ENCODE measurements at regions not wholly inside any gene's neighbourhood (a gene's known extent, or its start where the extent isn't known, plus 50 kb on each side); places are given as distances from the start of the nearest gene placed in this dataset.

DNA sequence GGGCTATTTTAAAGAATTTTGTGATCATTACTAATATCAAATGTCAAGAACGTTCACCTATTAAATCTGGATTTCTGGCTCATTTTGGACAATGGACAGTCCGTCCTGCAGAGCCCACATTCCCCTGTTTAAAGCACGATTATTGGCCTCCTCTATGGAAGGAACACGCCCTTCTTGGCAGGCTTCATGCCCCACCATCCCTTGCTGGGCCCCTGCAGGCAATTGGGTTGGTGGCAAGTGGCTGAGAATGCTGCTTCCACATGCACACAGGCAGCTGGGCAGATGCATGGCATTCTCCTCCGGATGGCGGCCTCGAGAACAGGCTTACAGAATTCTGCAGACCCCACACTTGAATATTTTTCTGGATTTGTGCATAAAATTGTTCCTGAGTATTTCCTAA, 305.8 kb upstream of the MKI67 start:
- no peak overlapping the region for H3K27ac Mint-ChIP-seq
- no peaks in the 10 kb centered on the region for H3K4me1 Mint-ChIP-seq
- no peak for ATAC-seq (replicated peaks)
- H3K27me3 Mint-ChIP-seq: peaks cover 9% of the 10 kb centered on the region
- no peaks in the 10 kb centered on the region for H3K36me3 Mint-ChIP-seq (ENCODE audit: low read depth)
- H3K9me3 Mint-ChIP-seq: peaks cover 5% of the 10 kb centered on the region
- H3K4me3 Mint-ChIP-seq: no peak overlapping the region

GRCh38 chr10:128432423-128432822, 306.2 kb upstream of the MKI67 start:
- H3K4me1 Mint-ChIP-seq: no peaks in the 10 kb centered on the region
- ATAC-seq (replicated peaks): no peak
- no peak overlapping the region for H3K4me3 Mint-ChIP-seq
- peaks cover under 1% of the 10 kb centered on the region for H3K9me3 Mint-ChIP-seq
- H3K27ac Mint-ChIP-seq: no peak overlapping the region
- H3K27me3 Mint-ChIP-seq: peaks cover 5% of the 10 kb centered on the region
- no peaks in the 10 kb centered on the region for H3K36me3 Mint-ChIP-seq (ENCODE audit: low read depth)

DNA sequence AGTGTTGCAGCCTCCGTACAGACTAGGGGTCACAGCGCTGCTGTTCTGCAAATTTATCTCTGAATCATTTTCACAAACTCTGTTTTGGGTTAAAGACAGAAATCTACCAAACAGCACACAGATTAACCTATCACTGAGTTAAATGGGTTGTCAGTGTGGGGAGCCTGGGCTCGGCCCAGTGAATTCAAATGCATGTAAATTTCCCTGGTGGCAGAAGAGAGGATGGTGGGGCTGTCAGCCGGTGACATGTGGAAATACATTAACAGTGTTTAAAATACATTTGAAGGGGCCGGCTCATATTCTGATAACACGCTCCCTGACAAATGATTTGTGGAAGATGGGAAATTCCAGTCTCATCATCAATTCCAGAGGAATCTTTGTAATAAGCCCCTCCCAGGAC, 309.6 kb upstream of the MKI67 start:
- H3K9me3 Mint-ChIP-seq: peaks cover 6% of the 10 kb centered on the region
- no peaks in the 10 kb centered on the region for H3K36me3 Mint-ChIP-seq (ENCODE audit: low read depth)
- no peaks in the 10 kb centered on the region for H3K4me1 Mint-ChIP-seq
- peaks cover 14% of the 10 kb centered on the region for H3K27me3 Mint-ChIP-seq
- no peak overlapping the region for H3K27ac Mint-ChIP-seq
- H3K4me3 Mint-ChIP-seq: no peak overlapping the region
- no peak for ATAC-seq (replicated peaks)

DNA sequence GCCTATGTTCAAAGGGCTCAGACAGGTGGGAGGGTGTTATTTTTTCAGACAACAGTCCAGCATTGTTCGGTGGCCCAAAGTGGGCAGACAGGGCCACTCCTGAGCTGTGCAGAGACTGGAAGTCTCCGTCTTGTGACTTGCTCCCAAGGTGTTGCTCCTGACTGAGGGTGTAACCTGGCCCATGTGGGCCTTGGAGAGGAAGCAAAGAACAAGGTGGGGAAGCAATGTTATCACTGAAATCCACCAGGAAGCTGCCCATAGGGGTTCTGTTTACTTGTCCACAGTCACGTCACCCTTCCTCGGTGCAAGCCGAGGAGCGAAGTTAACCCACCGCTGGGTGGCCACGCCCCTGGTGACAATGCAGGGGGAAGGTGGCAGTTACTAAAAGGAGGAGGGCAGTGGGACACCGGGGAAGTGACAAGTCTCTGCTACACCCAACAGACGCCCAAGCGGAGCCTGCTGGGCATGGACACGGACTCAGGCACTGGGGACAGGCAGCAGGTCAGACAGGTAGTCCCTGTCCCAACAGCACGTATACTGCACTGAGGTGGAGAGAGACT, 311.6 kb upstream of the MKI67 start:
- no peak overlapping the region for H3K27ac Mint-ChIP-seq
- ATAC-seq (replicated peaks): no peak
- H3K9me3 Mint-ChIP-seq: peaks cover 6% of the 10 kb centered on the region
- H3K36me3 Mint-ChIP-seq (ENCODE audit: low read depth): no peaks in the 10 kb centered on the region
- no peak overlapping the region for H3K4me3 Mint-ChIP-seq
- peaks cover 18% of the 10 kb centered on the region for H3K27me3 Mint-ChIP-seq
- no peaks in the 10 kb centered on the region for H3K4me1 Mint-ChIP-seq

GRCh38 chr10:128438417-128439063, 312.3 kb upstream of the MKI67 start:
- Mint-ChIP-seq H3K36me3 (ENCODE audit: low read depth) (no peaks in the 10 kb centered on the region), H3K27ac (no peak overlapping the region), H3K9me3 (peaks cover 6% of the 10 kb centered on the region), H3K4me3 (no peak overlapping the region), H3K4me1 (no peaks in the 10 kb centered on the region), H3K27me3 (peaks cover 18% of the 10 kb centered on the region)
- no peak for ATAC-seq (replicated peaks)

- H3K4me3 Mint-ChIP-seq: no peak overlapping the region
- no peak overlapping the region for H3K27ac Mint-ChIP-seq
- H3K36me3 Mint-ChIP-seq (ENCODE audit: low read depth): no peaks in the 10 kb centered on the region
- H3K4me1 Mint-ChIP-seq: no peaks in the 10 kb centered on the region
- peaks cover 6% of the 10 kb centered on the region for H3K9me3 Mint-ChIP-seq
- no peak for ATAC-seq (replicated peaks)
- H3K27me3 Mint-ChIP-seq: peaks cover 14% of the 10 kb centered on the region
These were observed 314.4 kb upstream of the MKI67 start for GRCh38 chr10:128440513-128441160.

DNA sequence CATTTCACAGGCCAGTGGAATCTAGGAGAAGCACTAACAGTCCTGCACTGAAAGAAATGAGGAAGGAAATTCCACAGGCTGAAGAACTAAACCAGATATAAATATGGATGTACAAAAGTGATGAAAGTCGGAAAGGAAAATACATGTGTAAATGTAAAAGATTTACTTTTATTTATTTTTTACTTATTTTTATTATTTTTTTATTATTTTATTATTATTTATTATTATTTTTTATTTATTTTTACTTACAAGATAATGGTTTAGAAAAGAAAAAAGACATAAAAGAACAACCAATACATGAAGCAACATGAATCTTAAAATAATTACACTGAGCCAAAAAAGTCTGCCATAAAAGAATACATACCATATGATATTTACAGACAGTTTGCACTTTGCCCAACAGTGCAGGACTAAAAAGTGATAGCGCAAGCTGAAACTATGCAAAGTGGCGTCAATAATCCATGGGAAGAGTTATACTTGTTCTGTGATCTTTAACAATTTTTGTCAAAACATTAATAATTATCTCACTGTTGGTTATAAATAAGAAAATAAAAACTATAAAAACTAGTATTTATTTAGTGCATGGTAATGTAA, 317.8 kb upstream of the MKI67 start:
- no peak for ATAC-seq (replicated peaks)
- Mint-ChIP-seq H3K36me3 (ENCODE audit: low read depth) (no peaks in the 10 kb centered on the region), H3K9me3 (no peaks in the 10 kb centered on the region), H3K4me3 (no peak overlapping the region), H3K27me3 (peaks cover 12% of the 10 kb centered on the region), H3K27ac (no peak overlapping the region), H3K4me1 (no peaks in the 10 kb centered on the region)

- Mint-ChIP-seq H3K27me3 (peaks cover 11% of the 10 kb centered on the region), H3K4me3 (no peak overlapping the region), H3K36me3 (ENCODE audit: low read depth) (no peaks in the 10 kb centered on the region), H3K27ac (no peak overlapping the region), H3K9me3 (no peaks in the 10 kb centered on the region), H3K4me1 (no peaks in the 10 kb centered on the region)
- ATAC-seq (replicated peaks): no peak
These were observed 322.6 kb upstream of the MKI67 start for GRCh38 chr10:128448796-128449195.

DNA sequence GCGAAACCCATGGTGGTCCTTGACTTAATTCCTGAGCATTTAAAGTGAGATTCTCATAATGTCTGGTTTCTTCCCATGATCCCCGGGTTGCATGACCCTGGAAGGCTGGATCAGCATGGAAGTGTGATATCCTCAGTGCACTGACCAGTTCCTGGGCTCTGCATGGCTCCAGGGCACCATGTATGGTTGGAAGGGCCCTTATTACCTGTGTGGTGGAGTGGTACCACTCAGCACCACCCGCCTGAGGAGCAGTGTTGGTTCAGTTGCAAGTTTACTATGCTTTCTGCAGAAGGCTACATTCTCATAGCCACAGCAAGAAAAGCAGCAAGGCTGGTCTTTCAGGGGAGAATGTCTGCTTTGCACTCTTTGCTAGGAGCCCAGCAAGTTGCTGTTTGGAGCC, 325.7 kb upstream of the MKI67 start:
- Mint-ChIP-seq H3K36me3 (ENCODE audit: low read depth) (no peaks in the 10 kb centered on the region), H3K4me3 (no peak overlapping the region), H3K27ac (no peak overlapping the region), H3K27me3 (peaks cover 11% of the 10 kb centered on the region), H3K4me1 (no peaks in the 10 kb centered on the region), H3K9me3 (no peaks in the 10 kb centered on the region)
- no peak for ATAC-seq (replicated peaks)

DNA sequence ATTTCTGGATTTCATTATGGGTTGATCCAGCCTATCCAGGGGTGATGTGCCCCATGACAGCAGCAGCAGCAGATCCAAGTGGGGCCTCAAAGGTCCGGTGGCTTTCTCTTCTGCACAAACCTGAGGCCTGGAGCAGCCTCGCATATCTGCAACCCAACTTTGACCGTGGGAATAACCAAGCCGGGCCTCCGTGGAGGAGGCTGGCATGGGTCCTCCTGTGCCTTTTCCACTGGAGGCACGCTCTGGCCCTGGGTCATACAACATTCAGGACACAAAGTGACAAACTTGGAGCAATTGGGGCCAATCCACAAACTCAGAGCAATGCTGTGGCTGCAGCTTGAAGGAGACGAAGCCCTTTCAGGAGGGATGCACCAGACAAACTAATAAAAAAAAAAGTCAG, 330.0 kb upstream of the MKI67 start:
- Mint-ChIP-seq H3K27me3 (peaks cover 5% of the 10 kb centered on the region), H3K4me3 (no peak overlapping the region), H3K36me3 (ENCODE audit: low read depth) (no peaks in the 10 kb centered on the region), H3K4me1 (no peaks in the 10 kb centered on the region), H3K27ac (no peak overlapping the region), H3K9me3 (no peaks in the 10 kb centered on the region)
- no peak for ATAC-seq (replicated peaks)

DNA sequence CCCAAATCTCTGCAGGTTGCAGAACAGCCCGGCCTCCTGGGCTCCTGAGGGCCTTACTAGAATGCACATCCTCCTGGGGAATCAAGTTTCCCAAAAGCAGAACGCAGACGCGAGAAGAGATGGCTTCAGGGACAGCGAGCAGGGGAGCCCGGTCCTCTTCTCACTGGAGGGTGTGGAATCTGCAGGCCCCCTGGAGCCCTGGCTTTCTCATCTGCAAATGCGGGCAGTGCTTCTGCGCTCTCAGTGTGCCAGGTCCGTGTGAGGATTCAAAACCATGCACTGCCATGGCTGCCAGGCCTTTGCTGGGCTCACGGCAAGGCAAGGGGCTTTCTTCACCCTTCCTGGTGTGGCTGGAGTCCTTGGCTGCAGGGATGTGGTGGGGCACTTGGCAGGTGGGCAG, 330.9 kb upstream of the MKI67 start:
- H3K36me3 Mint-ChIP-seq (ENCODE audit: low read depth): no peaks in the 10 kb centered on the region
- no peak for ATAC-seq (replicated peaks)
- H3K4me3 Mint-ChIP-seq: no peak overlapping the region
- H3K4me1 Mint-ChIP-seq: no peaks in the 10 kb centered on the region
- H3K27ac Mint-ChIP-seq: no peak overlapping the region
- H3K27me3 Mint-ChIP-seq: peaks cover 5% of the 10 kb centered on the region
- no peaks in the 10 kb centered on the region for H3K9me3 Mint-ChIP-seq

DNA sequence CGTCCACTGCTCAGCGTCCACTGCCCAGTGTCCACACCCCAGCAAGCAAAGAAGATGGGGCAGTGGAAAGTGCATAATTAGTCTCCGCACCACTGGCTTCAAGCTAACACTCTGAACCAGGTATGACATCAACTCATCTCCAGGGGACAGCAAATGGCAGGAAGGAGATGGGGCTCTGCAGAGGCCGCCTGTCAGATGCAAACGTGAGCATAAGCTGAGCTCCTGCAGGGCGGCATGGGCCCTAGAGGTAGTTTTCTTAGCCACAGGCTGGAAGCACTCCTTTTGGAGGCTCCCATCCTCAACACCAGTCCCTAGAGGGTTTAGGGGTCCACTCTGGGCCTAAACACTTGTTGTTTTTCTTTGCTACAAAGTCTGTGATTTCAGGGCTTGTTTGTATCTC, 335.8 kb upstream of the MKI67 start:
- Mint-ChIP-seq H3K27me3 (peaks cover 6% of the 10 kb centered on the region), H3K4me3 (no peak overlapping the region), H3K36me3 (ENCODE audit: low read depth) (no peaks in the 10 kb centered on the region), H3K4me1 (no peaks in the 10 kb centered on the region), H3K9me3 (peaks cover 8% of the 10 kb centered on the region), H3K27ac (no peak overlapping the region)
- ATAC-seq (replicated peaks): no peak

DNA sequence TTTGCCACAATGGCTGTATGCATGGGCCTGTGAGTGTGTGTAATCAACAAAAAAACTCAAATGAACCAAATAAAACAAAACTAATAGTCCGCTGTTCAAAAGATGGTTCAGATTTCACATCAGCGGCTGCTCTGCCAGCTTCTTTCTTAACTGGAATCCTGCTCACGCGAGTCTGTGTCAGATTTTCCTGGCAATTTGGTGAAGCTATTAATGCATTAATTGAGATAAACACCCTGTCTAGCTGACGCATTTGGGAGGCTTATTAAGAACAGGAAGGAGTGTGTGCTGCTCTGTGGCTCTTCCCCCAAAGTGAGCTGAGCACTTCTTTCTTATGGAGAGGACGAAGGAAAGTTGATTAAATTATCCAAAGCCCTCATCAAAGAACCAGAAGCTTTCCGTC, 336.6 kb upstream of the MKI67 start:
- Mint-ChIP-seq H3K36me3 (ENCODE audit: low read depth) (no peaks in the 10 kb centered on the region), H3K27me3 (peaks cover 6% of the 10 kb centered on the region), H3K27ac (no peak overlapping the region), H3K4me3 (no peak overlapping the region), H3K9me3 (peaks cover 8% of the 10 kb centered on the region), H3K4me1 (no peaks in the 10 kb centered on the region)
- ATAC-seq (replicated peaks): no peak

DNA sequence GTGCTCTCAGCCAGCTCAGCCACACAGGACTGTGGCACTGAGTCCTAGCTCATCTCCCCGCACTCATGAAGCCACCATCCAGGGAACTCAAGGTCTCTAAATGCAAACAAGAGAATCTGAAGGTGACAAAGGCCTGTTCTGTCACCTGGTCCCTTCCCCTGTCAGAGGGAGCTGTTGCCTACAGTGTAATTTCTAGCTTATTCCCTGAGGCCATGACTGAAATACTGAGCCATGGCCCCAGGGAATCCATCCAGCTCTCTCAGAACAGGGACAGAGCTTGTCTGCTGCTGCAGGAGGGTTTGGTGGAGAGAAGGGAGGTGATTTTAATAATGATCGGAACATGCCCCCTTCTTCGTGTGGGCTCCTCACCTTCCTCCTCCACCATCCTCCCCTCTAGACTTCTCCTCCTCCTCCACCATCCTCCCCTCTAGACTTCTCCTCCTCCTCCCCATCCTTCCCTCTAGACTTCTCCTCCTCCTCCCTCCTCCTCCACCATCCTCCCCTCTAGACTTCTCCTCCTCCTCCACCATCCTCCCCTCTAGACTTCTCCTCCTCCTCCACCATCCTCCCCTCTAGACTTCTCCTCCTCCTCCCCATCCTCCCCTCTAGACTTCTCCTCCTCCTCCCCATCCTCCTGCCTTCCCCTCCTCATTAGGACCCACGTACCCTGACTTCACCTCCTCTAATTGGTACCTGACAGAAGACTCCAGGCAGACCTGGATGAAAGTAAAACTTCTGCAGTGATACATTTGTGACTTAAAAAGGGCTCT, 338.0 kb upstream of the MKI67 start:
- Mint-ChIP-seq H3K9me3 (peaks cover 8% of the 10 kb centered on the region), H3K4me1 (no peaks in the 10 kb centered on the region), H3K27me3 (peaks cover 4% of the 10 kb centered on the region), H3K4me3 (no peak overlapping the region), H3K27ac (no peak overlapping the region), H3K36me3 (ENCODE audit: low read depth) (no peaks in the 10 kb centered on the region)
- ATAC-seq (replicated peaks): no peak
